Prostate gland (tissue), 2 donors: ENCODE measurements at regions not wholly inside any gene's neighbourhood (a gene's known extent, or its start where the extent isn't known, plus 50 kb on each side); places are given as distances from the start of the nearest gene placed in this dataset.

Experiments
- DNase-seq: peaks from one replicate; pipeline ENCODE4 v3.0.0-alpha.2; 2019; ENCODE audit warnings: low spot score
- H3K27ac ChIP-seq, 2 donors: fragments of 200-600 bp; sonication (generic); 2 replicates each; pipeline ENCODE4 v1.5.1; 2017 to 2019
- H3K27me3 ChIP-seq: fragments of 200-600 bp; sonication (generic); replicated peaks from 2 replicates; pipeline ENCODE4 v1.5.1; 2019; ENCODE audit not compliant: insufficient read depth
- H3K36me3 ChIP-seq, 2 donors: fragments of 200-600 bp; sonication (generic); 1 replicate in 1 of 2; 2 replicates in 1 of 2; pipeline versions ENCODE4 v1.5.1 to v1.8.1; 2017 to 2019
- H3K4me1 ChIP-seq: fragments of 200-600 bp; sonication (generic); replicated peaks from 2 replicates; pipeline ENCODE4 v1.5.1; 2019
- H3K4me3 ChIP-seq, 2 donors: fragments of 200-600 bp; sonication (generic); 2 replicates each; pipeline ENCODE4 v1.5.1; 2017 to 2019
- H3K9me3 ChIP-seq: fragments of 200-600 bp; sonication (generic); 2 replicates; pipeline ENCODE4 v1.5.1; 2017
- CTCF ChIP-seq, 4 experiments: fragments of 200-600 bp in 2 of 4; fragments of 450-650 bp in 2 of 4; sonication (generic) in 2 of 4; IDR thresholded peaks; 1 replicate in 3 of 4; 2 replicates in 1 of 4; pipeline ENCODE4 v1.5.1; 2016 to 2019; ENCODE audit warnings: antibody characterized with exemption in 4 of 4, mild to moderate bottlenecking in 2 of 4, moderate library complexity in 2 of 4
- POLR2A ChIP-seq: fragments of 450-650 bp; IDR thresholded peaks from one replicate; pipeline ENCODE4 v1.6.1; 2016; ENCODE audit warnings: antibody characterized with exemption, mild to moderate bottlenecking
- POLR2AphosphoS5 ChIP-seq: sonication (generic); formaldehyde crosslinking; IDR thresholded peaks from one replicate; pipeline ENCODE4 v1.6.1; 2017; ENCODE audit warnings: antibody characterized with exemption
- WGBS: methylation state at CpG from one replicate; pipeline ENCODE4 v1.1.5; 2018; 5-methylcytosine and 5-hydroxymethylcytosine counted together
- intact Hi-C: fragments of 100-400 bp; cut with DNase I; formaldehyde crosslinking; loops from one replicate; pipeline ENCODE4 v1.14.2; 2022

- intact Hi-C loops, result no loop called here
- no peak for TF ChIP-seq POLR2AphosphoS5
- no peak for TF ChIP-seq CTCF (IDR thresholded peaks at IDR 0.05)
- no peak for TF ChIP-seq POLR2A
- 94% methylated on average over 2 of the region's 2 CpGs for WGBS
- no peak overlapping the region for H3K27ac ChIP-seq
- H3K36me3 ChIP-seq, result no peaks in the 10 kb centered on the region
- no peaks in the 10 kb centered on the region for H3K27me3 ChIP-seq
- H3K9me3 ChIP-seq, result no peaks in the 10 kb centered on the region
- no peaks in the 10 kb centered on the region for H3K4me1 ChIP-seq
- no peak for DNase-seq
- no peak overlapping the region for H3K4me3 ChIP-seq
Observed at GRCh38 chrX:43003939-43004338, 226.0 kb upstream of the PPP1R2C start.

GRCh38 chrX:43005561-43005960, 227.6 kb upstream of the PPP1R2C start:
- Histone ChIP-seq H3K36me3 (no peaks in the 10 kb centered on the region), H3K9me3 (no peaks in the 10 kb centered on the region), H3K4me1 (no peaks in the 10 kb centered on the region), H3K4me3 (no peak overlapping the region), H3K27ac (no peak overlapping the region), H3K27me3 (no peaks in the 10 kb centered on the region)
- no peak for DNase-seq
- 72% methylated on average over 3 of the region's 3 CpGs for WGBS
- TF ChIP-seq POLR2A, result no peak
- no peak for TF ChIP-seq CTCF (IDR thresholded peaks at IDR 0.05)
- TF ChIP-seq POLR2AphosphoS5, result no peak
- intact Hi-C loops, result no loop called here

- no peak for DNase-seq
- TF ChIP-seq POLR2AphosphoS5 (no peak), POLR2A (no peak), CTCF (IDR thresholded peaks at IDR 0.05) (no peak)
- no peaks in the 10 kb centered on the region for H3K27me3 ChIP-seq
- H3K4me3 ChIP-seq, result no peak overlapping the region
- intact Hi-C loops, result no loop called here
- 82% methylated on average over 1 of the region's 1 CpG for WGBS
- H3K4me1 ChIP-seq, result no peaks in the 10 kb centered on the region
- no peak overlapping the region for H3K27ac ChIP-seq
- H3K36me3 ChIP-seq, result no peaks in the 10 kb centered on the region
- no peaks in the 10 kb centered on the region for H3K9me3 ChIP-seq
Observed at GRCh38 chrX:43008356-43008755, 230.4 kb upstream of the PPP1R2C start.

- H3K36me3 ChIP-seq, result no peaks in the 10 kb centered on the region
- TF ChIP-seq POLR2A (no peak), CTCF (IDR thresholded peaks at IDR 0.05) (no peak), POLR2AphosphoS5 (no peak)
- intact Hi-C loops, result no loop called here
- no peaks in the 10 kb centered on the region for H3K9me3 ChIP-seq
- no peak for DNase-seq
- H3K27ac ChIP-seq, result no peak overlapping the region
- no peaks in the 10 kb centered on the region for H3K4me1 ChIP-seq
- H3K27me3 ChIP-seq, result no peaks in the 10 kb centered on the region
- H3K4me3 ChIP-seq, result no peak overlapping the region
Observed at GRCh38 chrX:43016021-43016420, 238.1 kb upstream of the PPP1R2C start.

GRCh38 chrX:43018031-43018430, 240.1 kb upstream of the PPP1R2C start:
- Histone ChIP-seq H3K4me1 (no peaks in the 10 kb centered on the region), H3K27me3 (no peaks in the 10 kb centered on the region), H3K9me3 (no peaks in the 10 kb centered on the region), H3K27ac (no peak overlapping the region), H3K36me3 (no peaks in the 10 kb centered on the region), H3K4me3 (no peak overlapping the region)
- intact Hi-C loops, result no loop called here
- no peak for DNase-seq
- TF ChIP-seq CTCF (IDR thresholded peaks at IDR 0.05), result no peak
- no peak for TF ChIP-seq POLR2A
- TF ChIP-seq POLR2AphosphoS5, result no peak
- WGBS, result 98% methylated on average over 5 of the region's 5 CpGs
